DMS153 (cell line): ENCODE measurements at regions not wholly inside any gene's neighbourhood (a gene's known extent, or its start where the extent isn't known, plus 50 kb on each side); places are given as distances from the start of the nearest gene placed in this dataset.
"Not testable (repeated sequence)": the region's sequence is repeated elsewhere in the genome, so short reads cannot be mapped to it uniquely, and the experiment has no call there.

Source experiments
- DNase-seq: peaks from one replicate; lab custom pipeline; 2025; lab: John Stamatoyannopoulos, UW

DNA sequence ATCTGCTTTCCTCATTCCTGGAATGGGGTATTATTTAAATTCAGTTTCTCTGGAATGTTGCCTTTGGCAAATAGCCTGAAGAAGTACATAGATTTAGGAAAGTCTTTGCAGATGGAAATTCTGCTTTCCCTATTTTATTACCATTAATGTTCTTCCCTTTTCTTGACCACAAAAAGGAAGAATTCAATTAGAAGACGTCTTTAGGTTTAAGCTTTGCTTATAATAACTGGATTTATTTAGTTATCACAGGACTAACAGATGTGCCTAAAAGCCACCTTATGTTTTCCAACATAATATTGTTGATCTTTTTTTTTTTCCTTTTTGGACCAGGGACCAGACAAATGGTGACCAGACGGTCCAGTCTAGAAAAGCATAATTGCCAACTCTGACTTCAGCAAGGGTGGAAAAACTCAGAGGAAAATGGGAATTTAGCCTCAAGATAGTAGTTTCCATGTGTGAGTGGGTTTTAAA is 210.1 kb upstream of the SPRY2 start:
- no peak for DNase-seq

DNA sequence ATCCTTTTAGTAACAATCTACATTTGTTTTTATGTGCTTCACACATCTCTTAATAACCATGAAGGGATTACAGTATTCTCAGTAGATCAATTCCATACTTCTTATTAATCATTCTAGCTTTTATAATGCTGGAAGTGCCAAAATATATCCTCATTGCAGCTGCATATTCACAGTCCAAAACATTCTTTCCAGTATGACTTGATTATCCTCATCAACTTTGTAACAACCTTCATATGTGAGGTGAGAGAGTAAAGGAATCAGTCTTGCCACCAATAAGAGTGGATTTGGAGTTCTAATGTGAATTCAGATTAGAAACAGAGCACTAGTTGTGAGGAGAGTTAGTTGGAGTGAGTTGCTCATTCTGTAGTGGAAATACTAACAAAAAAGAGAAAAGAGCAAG is 208.0 kb upstream of the SPRY2 start:
- DNase-seq: no peak

DNA sequence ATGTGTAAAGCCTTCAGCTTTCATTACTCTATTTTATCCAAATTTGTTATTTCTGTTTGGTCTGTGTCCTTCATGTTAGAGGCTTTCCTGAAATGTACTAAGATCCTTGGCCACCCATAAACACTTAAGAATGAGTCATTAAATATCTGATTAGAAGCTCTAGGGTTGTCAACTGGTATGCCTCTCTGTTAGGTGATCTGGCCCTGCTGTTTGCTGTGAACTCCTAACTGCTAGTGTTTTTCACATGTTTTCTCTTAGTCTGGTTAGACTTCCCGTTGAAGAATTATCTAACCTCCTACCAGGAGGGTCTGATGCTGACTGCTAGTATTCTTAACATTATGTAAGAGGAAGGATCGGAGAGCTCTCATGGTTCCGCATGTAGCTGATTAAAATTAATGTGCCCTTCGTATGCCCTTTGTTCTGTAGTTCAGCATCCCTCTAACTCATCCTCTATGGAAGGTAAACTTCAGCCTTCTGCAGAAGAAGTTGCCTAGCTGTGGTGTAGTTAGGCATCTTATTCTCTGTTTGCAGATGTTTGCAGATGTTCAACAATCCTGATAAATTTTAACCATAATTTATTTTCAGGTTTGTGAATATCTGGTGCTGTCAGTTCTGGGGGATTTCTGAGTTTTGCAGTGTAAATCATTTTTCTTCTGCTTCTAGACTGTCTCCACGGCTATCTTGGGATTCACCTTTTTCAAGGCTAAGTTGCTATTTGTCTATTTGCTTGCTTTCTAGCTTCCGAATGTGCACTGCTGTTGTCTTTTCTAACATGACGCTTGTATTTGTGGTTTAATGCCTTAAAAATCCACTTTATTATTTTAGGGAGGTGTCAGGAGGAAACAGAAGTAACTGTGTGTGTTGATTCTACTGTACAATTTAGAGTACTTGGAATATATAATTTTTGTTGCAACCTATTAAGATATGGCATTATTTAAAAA is 207.2 kb upstream of the SPRY2 start:
- DNase-seq: no peak

DNA sequence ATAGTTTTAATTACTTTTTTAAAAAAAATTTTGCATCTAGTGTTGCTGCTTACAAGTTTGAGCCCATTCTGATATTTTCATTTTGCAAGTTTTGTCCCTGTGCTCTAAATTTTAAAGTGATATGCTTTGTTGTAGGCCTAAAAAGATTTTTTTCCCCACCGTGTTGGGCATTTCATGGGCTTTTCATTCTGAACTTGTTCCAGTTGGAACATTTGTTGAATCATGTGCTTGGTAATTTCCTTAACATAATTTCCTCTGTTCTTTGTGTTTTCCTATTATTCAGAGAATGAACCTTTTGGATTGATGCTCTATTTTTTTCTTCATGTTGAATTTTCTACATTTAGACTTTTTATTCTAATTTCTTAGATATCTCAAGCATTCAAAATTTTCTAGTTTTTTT is 206.4 kb upstream of the SPRY2 start:
- DNase-seq: no peak

DNA sequence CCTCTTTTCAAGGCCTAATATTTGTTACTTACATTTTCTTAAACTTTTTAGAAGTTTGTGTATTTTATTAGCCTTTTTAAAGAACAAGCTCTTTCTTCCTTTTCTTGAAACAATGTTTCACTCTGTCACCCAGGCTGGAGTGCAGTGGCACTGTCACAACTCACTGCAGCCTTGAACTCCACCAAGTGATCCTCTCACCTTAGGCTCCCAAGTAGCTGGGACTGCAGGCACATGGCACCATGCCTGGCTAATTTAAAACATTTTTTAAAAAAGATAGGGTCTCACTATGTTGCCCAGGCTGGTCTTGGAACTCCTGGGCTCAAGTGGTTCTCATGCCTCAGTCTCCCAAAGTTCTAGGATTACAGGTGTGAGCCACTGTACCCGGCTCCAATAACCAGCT is 192.2 kb upstream of the SPRY2 start:
- DNase-seq: no peak

DNA sequence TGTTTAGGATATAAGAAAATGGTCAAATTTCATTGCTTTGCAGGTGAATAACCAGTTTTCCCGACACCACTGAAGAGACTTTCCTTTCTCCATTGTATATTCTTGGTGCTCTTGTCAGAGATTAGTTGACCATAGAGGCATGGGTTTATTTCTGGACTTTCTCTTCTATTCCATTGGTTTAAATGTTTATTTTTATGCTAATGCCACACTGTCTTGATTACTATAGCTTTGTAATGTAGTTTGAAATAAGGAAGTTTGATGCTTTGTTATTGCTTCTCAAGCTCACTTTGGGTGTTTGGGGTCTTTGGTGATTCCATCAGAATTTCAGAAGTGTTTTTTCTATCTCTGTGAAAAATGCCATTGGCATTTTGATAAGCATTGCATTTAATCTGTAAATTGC is 190.0 kb upstream of the SPRY2 start:
- DNase-seq: no peak

DNA sequence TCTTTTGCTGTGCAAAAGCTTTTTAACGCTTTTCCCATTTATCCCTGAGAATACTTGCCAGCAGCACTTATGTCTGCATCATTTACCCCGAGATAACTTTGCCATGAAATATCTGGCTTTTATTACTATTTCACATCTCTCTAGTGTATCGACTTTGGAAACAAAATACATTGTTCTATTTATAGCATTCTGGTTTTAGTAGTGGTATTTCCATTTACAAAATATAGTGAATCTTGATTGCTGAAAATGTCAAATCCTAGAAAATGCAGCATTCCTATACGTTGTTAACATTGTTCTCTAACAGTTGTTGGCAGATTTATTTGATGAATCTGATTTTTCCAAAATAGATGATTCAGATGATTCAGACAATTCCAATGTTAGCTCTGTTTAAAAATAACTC is 189.3 kb upstream of the SPRY2 start:
- no peak for DNase-seq

DNA sequence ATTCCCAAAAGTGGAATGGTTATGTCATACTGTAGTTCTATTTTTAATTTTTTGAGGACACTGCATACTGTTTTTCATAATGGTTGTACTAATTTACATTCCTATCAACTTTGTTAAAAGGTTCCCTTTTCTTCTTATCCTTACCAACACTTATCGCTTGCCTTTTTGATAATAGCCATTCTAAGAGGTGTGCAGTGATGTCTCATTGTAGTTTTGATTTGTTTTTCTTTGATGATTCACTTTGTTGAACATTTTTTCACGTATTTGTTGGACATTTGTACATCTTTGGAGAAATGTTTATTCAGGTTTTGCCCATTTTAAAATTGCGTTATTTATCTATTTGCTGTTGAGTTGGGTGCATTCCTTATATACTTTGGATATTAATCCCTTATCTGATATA is 188.8 kb upstream of the SPRY2 start:
- no peak for DNase-seq

DNA sequence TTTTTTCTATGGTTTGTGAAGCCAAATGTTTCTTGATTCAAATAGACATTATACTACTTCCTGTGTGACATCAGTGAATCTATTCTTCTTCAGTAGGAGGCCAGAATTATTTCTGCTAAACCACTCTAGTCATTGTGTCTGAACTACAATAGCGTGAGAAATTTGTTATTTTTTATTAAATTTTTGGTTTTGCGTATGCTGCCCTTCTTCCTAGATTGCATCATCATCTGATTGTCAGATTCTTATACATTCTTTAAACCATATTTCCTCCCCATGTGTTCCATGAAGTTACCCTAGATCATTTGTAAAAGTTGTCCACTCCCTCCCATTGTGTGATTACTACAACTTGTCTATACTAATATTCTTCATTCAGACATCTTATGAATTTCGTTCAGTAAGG is 187.8 kb upstream of the SPRY2 start:
- no peak for DNase-seq

DNA sequence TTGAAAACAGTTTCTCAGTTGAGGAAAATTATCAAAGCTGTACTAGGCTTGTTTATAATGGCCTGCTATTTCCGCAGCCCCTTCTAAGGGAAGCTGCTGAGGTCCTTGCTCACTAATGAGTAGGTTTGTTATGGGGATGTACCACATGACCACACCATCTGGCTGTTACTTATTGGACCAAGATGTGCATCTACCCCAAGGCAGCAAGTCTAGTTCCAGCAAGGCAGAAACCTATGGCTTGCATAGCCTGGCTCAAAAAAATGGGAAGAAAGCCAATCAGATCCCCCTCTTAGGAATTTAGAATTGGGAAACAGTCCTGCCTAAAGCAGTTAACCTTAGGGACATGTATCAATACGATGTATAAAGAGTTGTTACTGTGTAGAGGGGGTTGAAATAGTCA is 186.5 kb upstream of the SPRY2 start:
- no peak for DNase-seq

DNA sequence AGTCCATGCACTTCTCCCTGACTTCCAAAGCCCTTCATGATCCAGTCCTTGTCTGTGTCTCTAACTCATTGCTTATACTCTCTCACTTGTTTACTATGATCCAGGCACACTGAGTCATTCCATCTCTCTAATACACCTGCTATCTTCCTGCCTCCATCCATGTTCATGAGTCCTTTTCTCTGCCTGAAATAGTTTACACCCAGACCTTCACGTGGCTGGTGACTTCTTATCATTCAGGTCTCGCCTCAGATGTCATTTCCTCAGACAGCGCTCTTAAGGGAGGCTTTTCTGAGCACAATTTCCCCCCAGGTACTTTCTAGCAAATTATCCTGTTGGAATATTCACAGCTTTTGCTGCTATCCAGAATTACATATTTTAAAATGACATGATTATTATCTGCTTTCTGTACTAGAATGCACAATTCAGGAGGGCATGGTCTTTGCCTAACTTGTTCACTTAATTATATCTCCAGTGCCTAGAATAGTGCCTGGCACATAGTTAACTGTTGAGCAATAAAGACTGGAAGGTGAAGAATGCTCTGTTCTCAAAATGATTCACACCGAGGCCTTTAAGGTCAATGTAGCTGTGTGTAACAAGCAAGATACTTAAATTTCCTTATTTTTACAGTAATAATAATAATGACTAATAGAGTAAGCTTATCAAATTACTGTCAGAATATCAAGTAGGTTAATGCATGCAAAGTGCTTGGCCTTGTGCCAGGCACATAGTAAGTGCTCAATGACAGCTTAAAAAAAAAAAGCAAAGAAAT is 183.7 kb upstream of the SPRY2 start:
- no peak for DNase-seq

DNA sequence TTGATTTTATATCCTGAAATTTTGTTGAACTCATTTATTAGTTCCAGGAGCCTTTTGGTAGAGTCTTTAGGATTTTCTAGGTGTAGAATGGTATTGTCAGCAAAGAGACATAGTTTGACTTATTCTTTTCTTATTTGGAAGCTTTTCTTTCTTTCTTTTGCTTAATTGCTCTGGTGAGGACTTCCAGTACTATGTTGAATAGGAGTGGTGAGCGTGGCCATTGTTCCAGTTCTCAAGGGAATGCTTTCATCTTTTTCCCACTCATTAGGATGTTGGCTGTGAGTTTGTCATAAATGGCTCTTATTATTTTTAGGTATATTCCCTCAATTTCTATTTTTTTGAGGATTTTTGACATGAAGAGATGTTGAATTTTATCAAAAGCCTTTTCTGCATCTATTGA is 182.2 kb upstream of the SPRY2 start:
- DNase-seq: no peak

DNA sequence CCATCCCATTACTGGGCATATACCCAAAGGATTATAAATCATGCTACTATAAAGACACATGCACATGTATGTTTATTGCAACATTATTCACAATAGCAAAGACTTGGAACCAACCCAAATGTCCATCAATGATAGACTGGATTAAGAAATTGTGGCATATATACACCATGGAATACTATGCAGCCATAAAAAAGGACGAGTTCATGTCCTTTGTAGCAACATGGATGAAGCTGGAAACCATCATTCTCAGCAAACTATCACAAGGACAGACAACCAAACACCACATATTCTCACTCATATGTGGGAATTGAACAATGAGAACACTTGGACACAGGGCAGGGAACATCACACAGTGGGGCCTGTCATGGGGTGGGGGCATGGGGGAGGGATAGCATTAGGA is 181.5 kb upstream of the SPRY2 start:
- DNase-seq: not testable (repeated sequence)

DNA sequence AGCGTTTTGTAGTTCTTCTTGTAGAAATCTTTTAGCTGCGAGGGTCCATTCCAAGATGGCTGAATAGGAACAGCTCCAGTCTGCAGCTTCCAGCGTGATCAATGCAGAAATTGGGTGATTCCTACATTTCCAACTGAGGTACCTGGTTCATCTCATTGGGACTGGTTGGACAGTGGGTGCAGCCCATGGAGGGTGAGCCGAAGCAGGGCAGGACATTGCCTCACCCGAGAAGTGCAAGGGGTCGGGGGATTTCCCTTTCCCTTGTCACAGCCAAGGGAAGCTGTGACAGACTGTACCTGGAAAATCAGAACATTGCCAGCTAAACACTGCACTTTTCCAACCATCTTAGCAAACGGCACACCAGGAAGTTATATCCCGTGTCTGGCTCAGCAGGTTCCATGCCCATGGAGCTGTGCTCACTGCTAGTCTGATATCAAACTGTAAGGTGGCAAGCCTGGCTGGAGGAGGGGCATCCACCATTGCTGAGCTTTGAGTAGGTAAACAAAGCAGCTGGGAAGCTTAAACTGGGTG is 176.0 kb upstream of the SPRY2 start:
- DNase-seq: no peak

DNA sequence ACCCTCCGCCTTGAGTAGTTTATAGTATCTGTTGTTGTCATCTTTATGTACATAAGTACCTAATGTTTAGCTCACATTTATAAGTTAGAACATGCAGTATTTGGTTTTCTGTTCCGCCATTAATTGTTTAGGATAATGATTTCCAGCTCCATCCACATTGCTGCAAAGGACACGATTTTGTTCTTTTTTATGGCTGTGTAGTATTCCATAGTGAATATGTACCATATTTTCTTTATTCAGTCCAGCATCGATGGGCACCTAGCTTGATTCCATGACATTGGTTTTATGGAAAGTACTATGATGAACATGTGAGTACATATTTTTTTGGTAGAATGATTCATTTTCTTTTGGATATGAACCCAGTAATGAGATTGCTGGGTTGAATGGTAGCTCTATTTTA is 174.4 kb upstream of the SPRY2 start:
- DNase-seq: no peak

DNA sequence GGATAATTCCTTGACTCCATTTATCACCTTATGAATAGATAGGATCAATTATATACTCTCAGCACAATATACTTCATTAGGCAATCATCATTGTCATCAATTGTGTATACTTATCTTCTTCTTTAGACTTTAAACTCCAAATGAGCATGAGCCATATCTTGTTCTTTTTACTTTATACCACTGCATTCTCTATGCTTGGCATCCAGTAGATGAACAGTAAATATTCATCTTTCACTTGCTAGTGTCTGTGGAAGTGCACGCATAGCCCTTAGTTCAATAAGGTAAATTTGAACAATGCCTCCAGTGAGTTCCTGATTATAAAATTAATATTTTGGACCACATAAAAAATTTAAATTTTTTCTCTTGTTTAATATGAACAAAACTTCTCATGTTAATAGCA is 172.3 kb upstream of the SPRY2 start:
- DNase-seq: no peak

DNA sequence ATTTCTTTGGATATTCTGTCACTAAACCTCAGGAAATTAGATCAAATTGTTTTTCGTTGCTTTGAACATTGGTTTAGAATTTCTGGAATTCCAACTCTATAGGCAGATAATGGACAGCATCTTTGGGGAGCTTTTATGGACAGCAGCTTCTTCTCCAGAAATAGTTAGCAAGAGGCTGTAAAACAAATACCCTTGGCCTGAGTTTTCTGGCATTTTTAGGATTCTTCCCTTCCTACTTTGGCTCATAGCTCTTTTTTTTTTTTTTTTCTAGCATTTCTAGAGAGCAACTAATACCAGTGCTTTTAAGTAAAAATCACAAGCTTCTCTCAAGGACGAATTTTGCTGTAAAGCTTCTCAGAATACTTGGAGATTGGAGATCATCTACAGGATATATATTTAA is 169.8 kb upstream of the SPRY2 start:
- DNase-seq: no peak

DNA sequence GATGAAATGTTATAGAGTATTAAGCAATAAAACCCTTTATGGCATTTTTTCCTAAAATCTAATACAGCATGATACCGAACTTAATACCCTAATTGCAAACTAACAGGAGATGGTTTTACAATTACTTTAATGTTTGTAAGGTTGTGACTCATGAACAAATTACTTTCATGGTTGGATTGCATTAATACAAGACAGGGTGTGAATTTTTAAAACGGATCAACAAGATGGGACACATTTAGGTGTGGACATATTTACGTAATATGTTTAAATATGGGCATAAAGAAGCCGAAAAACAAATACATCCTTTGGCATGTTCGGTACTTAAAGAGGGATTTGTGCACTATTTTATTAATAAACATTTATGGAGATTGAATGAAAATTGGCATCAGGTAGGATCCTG is 168.3 kb upstream of the SPRY2 start:
- no peak for DNase-seq

DNA sequence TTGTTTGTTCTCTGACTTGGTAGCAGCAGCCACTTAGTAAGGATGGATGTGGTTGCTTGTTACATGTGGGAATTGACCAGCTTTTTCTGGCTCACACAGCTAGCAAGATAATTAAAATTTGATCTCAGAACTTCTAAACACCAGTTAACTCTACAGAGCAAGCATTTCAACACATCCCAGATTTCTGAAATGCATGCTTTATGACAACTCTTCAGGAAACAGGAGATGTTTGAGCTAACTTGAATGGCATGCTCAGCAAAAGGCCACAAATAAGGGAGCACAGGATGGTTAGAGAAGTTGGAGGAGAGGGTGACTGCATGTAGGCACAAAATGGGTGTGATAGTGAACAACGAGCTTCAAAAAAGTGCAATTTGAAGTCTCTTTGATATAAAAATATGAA is 167.1 kb upstream of the SPRY2 start:
- DNase-seq: no peak

DNA sequence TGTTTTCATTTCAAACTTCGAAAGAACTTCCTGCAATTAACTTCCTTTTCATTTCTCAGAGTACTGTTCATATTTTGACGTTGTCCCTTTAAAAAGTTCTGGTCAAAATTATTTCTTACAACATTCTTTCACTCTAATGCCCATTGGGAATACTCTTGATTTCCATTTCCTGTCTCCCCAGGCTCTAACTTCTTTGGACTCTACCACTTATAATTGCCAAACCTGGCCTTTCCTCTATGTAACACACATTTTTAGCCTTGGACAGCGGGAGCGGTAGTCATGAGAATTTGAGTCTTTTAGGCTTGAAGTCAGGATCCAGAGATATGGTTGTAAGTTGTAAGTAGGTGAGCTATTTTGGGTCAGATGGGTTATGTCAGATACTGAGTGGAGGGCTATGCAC is 163.5 kb upstream of the SPRY2 start:
- no peak for DNase-seq

DNA sequence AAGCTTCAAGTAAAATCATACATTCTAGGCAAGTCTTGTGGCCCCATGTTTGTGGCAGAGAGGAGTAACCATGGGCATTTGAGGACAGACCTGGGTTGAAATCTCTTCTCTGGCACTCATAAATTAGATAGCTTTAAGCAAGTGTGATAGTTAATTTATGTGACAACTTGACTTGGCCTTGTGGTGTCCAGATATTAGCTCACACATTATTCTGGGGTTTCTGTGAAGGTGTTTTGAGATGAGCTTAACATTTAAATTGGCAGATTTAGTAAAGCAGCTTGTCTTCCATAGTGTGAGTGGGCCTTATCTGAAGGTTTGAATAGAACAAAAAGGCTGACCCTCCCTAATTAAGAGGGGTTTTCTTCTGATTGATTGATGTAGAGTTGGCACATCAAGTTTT is 161.4 kb upstream of the SPRY2 start:
- DNase-seq: no peak

DNA sequence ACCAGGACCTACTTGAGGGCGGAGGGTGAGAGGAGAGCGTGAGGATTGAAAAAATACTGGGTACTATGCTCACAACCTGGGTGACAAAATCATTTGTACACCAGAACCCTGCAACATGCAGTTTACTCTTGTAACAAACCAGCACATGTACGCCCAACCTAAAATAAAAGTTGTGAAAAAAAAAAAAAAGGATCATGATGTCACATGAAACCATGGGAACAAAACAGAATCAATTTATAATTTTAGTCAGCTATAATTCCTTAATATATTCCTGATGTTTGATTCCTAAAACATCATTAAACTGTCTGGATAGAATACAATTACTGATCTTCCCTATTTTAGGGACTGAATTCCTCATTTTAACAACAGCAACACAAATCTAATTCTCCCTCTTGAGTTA is 160.6 kb upstream of the SPRY2 start:
- DNase-seq: no peak
